ENCODE measurements at regions not wholly inside any gene's neighbourhood (a gene's known extent, or its start where the extent isn't known, plus 50 kb on each side); places are given as distances from the start of the nearest gene placed in this dataset.
"Not testable (repeated sequence)": the region's sequence is repeated elsewhere in the genome, so short reads cannot be mapped to it uniquely, and the experiment has no call there.

DNA sequence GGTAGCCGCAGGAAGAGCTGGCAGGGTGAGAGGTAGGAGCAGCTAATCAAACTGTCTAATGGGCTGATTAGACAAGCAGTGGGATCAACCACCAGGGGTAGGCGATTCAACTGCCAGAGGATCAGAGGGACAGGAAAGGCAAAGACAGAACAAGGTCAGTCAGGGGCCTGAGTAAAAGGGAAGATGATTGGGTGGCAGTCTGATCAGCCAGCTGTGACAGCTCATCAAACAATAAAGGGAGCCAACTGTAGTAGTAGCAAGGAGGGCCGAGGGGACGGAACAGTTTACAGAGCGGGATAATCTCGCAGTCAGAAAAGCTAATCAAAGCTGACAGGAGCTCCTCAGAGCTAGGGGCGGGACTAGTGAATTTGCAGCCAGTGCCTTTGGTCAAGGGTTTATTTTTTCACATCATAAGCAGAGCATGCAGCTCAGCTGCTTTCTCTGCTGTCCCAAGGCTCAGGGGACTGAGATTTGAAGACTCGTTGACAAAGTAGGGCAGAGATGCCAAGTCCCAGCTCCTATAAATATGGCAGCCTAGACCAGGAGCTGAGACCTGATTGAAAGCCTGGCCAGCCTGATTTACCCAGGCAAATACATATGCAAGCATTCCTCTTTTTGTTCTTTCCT is 418.2 kb downstream of the GABRG2 start:
- no peak for DNase-seq

DNA sequence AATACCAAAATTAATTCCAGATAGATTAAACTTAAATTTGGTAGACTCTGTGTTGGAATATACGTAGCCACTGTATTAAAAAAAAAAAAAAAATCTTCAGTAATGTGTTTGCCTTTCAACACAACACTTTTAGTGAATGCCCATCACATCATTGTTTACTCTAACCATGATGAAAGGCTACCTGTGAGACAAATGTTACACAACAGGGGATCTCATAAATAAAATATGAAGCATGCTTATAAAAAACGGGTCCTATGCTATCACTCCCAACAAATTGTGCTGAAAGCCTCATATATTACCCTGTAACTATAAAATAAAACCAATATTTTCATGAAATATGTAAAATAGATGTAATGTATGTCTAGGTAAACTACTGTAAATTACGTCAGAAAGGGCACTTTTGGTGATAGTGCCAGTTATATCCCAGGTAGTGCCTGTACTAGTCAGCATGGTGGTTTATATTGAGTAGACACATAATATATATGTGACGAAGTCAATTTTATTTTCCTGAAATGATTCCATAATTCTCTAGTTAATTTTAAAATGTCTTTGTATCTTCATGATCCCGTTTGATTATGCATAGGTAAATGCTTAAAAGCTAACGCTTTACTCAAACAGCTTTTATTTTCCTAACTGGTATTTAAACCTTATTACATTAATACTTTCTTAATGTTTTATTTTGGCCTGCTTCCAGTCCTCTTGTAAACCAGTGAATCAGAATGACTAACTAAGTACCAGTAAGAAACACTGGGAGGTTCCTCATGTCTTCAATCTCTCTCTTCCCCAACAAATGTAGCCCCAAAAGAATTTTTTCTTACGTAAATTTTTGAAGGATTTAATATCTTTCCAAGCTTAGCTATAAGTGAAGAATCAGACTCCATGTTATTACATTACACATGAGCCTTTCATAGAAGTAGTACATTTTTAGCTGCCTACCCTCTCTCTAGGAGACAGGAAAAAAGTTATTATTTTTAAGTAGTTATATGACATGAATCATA is 420.3 kb downstream of the GABRG2 start:
- no peak for DNase-seq

DNA sequence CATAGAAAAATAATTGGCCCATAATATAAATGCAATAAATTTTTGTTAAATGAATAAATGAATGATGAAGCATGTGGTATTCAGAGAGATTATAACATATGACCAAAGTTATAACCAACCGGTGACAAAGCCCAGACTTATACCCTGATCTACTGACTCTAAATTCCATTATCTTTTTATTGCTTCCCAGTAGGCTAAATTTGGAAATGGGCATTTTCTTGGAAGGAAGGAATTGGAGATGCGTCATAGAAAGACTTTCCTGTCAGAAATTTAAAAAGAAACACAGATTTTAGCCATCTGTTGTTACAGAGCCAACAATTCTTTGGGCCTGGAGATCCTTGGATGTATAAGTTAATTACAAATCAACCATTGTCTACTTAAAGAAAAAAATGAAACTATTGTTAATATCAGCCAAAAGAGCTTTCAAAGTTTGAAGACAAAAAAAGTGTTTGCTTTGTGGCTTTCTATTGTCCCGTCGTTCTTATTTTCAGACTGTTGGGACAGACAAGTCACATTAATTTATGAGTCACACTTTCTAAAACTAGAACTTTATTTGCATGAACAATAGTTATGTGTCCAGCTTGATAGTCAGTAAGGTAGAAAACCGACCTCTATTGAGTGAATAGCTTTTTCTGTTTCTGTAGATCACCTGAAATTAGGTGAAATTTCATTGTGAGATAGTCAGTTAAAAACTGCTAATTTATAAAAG is 428.7 kb downstream of the GABRG2 start:
- DNase-seq, result no peak

DNA sequence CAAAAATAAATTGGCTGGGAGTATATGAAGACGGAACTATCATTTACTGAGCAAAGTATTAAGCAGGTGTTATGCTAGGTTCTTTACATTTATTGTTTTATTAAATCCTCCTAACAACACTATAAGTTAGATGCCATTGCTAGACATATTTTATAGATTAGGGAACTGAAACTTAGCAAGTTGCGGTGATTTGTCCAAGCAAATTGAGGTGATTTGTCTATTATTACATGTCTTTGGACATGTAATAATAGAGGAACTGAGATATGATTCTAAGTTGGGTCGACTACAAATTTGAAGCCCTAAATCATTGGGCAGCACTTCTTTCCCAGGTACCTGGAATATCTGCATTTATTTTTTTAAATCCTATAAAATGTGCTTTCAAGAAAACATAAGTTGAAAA is 429.9 kb downstream of the GABRG2 start:
- no peak for DNase-seq

DNA sequence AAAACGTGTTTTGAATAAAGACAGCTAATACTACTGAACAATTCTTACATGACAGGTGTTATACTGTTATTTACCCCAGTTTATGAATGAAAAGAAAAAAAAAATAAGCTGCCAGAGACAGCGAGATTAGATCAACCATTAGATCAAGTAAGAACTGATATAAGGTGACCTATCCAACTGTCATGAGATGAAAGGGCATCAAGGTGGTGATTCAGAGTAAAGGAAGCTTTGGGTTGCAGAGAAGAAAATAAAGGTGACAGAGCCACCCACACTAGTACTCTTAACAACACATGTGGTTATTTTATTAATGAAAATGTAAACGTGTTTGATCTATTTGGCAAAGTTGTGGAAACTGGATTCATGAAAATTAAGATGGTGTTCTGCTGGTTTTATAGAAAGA is 435.2 kb downstream of the GABRG2 start:
- DNase-seq, result no peak

DNA sequence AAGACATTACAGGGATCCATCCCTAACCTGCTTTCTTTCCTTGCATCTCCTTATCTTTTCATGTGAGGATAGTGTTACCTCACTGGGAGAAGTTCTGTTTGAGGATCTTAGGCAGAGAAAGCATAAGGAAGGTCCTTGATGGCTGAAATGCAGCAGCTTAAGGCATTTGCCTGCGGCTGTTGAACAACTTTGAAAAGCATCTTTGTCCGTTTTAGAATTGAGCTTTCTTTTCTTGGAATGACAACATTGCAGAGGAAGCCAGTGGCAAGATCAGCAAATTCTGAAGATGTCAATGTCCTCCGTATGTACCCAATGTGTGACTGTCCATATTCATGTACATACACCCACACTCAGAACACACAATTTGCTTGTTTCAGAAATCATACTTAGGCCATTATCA is 436.2 kb downstream of the GABRG2 start:
- DNase-seq, result no peak

DNA sequence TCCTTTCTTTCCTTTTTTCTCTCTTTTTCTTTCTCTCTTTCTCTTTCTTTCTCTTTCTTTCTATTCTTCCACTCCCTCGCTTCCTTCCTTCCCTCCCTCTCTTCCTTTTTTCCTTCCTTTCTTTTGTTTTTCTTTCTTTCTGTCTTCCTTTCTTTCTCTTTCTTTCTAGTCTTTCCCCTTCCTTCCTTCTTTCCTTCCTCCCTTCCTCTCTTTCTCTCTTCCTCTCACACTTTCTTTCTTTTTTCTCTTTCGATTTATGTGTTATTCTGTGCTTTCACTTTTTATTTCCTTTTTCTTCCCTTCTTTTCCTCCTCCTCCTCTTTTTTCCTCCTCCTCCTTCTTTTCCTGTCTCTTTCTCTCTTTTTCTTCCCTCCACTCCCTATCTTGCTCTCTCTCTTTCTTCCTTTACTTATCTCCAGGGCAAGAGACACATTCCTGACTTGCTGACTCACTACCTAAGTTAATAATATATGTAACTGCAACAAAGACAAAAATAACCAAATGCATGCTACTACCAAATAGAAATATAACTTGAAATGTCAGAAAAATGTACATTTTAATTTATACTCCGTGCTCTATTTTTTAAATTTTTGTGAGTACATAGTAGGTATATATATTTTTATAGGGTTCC is 445.5 kb downstream of the GABRG2 start:
- no peak for DNase-seq

DNA sequence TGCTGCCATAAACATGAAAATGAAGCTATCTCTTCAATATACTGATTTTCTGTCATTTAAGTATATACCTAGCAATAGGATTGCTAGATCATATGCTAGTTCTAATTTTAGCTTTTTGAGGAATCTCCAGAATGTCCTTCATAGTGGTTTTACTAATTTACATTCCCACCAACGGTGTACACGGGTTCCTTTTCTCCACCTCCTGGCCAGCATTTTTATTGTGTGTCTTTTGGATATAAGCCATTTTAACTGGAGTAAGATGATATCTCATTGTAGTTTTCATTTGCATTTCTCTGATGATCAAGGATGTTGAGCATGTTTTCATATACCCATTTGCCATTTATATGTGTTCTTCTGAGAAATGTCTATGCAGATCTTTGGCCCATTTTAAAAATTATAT is 446.5 kb downstream of the GABRG2 start:
- DNase-seq, result no peak

DNA sequence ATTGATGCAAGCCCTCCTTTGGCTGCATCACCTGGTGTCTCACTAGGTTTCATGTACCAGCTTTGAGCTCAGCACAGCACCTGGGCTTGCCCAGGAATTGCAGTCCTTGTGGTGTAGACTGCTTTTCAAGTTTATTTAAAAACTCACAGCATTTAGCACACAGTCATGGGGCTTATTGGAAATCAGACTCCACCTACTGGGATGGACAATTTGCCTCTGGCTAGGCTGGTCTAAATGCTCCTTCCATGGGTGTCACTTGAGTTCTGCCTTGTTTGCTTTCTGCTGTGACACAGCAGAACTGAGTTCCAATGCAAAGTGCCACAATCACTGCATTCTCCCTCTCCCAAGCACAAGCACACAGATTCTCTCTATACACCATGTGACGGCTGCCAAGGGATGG is 453.3 kb downstream of the GABRG2 start:
- DNase-seq, result no peak

DNA sequence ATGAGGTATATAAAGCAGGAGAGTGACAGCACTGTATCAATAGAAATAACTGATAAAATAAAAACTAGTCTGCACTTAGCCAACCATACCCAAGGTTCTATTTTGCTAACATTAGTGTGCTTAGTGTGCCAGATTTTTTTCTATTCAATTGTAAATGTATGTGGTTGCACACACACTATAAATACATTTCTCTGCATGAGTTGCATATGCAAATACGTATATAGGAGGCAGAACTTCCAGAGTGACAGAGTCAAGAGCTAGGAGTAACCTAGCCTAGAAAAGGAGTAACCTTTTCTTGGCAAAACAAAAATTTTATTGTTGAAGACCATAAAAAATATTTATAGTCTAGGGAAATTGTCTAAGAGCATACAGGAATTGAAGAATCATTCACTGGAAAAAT is 461.6 kb downstream of the GABRG2 start:
- no peak for DNase-seq

DNA sequence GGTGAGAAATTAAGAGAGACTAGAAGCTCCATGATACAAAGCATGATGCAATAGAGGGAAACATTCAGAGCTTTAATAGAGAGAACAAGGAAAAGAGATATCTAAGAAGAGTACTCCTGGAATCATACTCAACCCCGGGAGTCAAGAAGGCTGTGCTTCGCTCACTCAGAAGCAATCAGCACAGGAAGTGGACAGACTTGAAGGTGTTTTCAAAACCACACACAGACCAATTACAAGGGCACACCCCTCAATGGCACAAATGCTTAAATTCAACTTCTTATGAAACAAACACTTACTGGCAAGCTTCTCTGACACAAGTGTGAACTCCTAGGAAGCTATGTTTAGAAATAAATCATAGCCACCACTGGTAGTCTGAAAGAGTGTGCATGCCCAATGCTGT is 462.3 kb downstream of the GABRG2 start:
- DNase-seq, result no peak

DNA sequence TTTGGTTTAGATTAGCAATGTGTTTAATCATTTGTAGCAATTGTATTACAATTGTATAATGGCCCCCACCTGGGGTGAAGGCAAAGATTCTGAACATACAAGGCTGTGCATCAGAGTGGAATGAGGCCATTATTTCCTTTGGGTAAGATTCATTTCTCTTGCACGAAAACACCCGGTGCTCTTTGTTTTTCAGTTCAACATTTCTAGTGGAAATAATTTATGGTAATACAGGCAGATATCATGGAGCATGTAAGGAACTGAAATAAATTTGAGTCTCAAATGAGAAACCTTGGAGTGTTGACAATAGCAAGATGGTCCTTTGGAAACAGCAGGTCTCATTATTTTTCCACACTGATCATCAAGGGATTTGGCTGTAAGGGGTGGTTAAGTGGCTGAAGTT is 475.9 kb downstream of the GABRG2 start:
- no peak for DNase-seq

DNA sequence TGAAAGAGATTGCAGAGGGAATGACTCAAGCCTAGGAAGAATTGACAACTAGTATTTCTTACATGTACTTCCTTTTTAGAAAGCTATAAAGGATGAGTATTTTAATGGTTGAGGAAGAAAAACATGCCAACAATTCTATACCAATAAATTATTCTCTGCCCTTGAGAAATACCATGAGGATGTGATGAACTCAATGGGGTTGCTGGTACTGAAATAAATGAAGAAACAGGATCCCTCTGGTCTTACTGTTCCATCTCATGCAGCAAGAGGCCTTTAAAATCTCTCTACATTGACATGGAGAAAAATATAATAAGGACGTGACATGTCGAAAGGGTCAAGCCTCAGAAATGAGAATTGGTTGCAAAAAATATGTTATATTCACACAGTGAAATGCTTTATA is 477.3 kb downstream of the GABRG2 start:
- no peak for DNase-seq

DNA sequence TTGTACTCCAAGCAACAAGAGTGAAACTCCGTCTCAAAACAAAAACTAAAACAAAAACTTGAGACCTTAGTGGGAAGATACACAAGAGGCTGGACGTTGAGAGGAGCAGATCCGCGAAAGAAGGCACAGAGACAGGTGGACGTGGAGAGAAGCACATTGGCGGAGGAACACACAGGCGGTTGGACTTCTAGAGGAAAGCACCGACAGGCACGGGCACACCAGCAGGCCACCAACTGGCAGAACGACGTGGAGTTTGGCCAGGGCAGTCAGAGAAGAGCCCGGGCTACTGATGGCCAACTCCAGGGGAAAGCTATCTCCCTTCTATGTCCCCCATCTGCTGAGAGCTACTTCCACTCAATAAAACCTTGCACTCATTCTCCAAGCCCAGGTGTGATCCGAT is 482.7 kb downstream of the GABRG2 start:
- no peak for DNase-seq

DNA sequence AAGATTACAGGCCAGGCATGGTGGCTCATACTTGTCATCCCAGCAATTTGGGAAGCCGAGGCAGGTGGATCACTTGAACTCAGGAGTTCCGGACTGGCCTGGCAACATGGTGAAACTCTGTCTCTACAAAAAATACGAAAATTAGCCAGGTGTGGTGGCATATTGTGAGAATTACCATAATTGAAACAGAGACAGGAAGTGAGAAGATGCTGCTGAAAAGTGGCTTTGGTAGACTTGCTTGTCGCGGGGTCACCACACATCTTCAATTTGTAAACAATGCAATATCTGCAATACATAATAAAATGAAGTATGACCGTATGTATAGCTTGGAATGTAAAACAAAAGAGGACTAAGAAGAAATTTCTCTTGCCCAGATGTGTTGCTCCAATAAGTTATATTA is 490.5 kb downstream of the GABRG2 start:
- no peak for DNase-seq

DNA sequence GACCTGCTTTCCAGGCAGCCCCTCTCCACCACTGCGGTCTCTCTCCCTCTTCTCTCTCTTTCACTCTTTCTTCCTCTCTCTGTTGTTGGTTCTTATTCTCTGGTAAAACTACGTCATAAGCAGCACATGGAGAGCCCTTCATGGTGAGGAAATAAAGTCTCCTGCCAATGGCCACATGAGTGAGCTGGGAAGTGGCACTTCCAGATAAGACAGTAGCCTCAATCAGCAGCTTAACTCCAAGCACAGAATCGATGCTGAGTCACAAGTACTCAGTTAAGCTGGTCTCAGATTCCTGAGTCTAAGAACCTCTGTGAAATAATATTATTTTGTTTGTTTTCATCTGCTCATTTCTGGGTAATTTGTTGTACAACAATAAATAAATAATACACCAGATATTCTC is 500.1 kb downstream of the GABRG2 start:
- no peak for DNase-seq

DNA sequence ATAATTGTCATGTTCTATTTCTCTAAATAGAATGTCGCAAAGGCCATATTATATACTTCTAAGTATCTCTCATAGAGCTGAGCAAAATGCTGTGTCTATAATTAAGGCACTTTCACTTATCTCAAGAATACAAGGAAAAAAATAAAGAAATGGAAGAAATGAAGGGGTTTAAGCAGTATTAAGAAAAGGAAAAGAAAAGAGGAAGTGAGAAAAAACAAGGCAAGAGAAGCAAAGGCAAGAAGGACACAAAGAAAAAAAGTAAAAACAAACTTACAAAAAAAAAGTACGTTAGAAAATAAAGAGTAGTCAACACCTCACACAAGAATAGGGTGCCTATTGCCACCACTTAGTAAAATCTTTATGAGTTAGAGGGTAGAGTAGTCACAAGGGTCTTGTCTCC is 506.2 kb downstream of the GABRG2 start:
- DNase-seq, result no peak

DNA sequence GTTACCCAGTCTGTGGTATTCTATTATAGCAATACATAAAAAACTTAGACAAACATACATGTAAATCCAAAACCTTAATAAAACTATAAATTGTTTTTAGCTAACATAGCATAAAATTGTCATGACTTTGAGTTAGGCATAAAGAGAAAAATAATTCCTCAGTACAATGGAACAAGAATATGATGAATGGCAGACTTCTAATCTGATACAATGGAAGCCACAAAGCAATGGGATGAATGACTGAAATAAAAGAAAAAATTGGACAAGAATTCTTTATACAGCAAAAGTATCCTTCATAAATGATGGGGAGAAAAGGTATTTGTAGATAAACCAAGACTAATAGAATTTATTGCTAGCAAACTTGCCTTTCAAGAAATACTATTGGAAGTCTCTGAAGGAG is 524.2 kb downstream of the GABRG2 start:
- no peak for DNase-seq

DNA sequence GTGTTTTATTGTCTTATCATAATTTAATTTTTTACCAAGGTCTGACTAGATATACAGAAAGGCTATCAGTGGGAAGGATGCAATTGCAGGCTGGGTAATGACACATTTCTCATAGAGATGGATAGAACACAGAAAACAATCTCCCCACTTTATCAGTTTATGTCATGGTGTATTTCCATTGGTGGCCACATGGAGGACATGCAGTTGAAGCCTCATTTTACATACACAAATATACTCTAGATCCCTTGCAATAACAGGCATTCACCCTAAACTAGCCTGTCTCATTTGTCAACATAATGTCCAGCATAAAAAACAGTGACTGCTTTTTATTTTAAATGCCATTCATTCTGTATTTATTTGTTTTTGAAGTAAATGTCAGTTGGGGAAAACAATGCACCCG is 526.3 kb downstream of the GABRG2 start:
- no peak for DNase-seq

DNA sequence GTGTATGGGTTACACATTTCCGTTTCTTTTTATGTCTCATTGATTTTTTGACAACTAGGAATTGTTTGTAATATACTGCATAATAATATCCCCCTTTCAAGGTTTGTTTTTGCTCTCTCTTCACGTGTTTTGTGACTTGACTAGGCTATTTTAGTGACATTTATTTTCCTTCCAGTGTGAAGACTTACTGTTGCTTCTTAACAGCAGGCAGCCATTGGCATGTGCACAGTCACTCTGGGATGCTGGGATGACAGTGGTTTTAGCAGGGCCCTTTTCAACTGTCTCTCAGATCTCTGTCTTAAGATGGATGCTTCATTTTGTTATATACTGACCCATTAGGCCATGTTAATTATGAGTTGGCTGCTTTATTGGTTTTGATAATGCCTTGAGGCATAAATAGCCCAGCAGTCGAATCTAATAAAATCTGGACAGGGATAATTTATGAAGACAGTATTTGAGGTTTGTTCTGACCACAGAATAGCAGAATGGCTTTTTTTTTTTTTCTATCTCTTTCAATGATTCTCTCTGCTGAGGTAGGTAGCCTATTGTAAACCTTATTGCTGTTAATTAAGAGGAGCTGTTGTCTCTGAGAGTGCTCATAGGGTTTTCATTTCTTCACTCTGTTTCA is 536.0 kb downstream of the GABRG2 start:
- DNase-seq, result no peak

DNA sequence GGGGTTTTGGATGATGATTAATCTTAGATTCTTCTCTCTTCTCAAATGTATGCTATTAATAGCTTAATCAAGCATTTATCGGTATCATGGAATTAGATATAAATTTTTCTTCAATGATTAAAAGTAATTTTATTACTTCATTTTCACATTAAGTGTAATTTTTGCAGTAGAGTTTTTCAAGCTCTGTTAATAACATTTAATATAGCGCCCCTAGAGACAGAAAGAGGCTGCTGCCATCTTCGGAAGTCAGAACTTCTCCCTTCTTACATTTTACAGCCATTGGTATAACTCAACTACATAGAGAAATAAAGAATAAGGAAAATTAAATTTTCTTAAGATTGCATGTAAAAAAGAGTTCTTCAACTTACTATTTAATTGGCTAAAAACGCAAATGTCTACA is 540.3 kb downstream of the GABRG2 start:
- no peak for DNase-seq

DNA sequence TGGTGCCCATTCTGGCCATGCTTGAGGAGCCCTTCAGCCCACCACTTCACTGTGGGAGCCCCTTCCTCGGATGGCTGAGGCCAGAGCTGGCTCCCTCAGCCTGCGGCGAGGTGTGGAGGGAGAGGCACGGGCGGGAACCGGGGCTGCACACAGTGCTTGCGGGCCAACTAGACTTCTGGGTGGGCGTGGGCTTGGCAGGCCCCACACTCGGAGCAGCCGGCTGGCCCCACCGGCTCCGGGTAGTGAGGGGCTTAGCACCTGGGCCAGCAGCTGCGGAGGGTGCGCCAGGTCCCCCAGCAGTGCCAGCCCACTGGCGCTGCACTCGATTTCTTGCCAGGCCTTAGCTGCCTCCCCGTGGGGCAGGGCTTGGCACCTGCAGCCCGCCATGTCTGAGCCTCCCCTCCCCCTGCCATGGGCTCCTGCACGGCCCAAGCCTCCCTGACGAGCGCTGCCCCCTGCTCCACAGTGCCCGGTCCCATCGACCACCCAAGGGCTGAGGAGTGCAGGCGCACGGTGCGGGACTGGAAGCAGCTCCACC is 554.2 kb downstream of the GABRG2 start:
- DNase-seq, result not testable (repeated sequence)

Data from muscle of arm (tissue), 1 donor.